ENCODE measurements at regions not wholly inside any gene's neighbourhood (a gene's known extent, or its start where the extent isn't known, plus 50 kb on each side); places are given as distances from the start of the nearest gene placed in this dataset.

GRCh38 chr9:118109542-118109941 is 405.3 kb downstream of the TLR4 start:
- Histone ChIP-seq H3K4me2 (ENCODE audit: insufficient read depth, insufficient read length, low read length) (no peak overlapping the region), H3K18ac (ENCODE audit: insufficient read length, low read depth, low read length) (no peak overlapping the region), H3K23ac (ENCODE audit: insufficient read length, low read depth, low read length) (no peak overlapping the region), H3K23me2 (ENCODE audit: insufficient read length, low read depth, low read length, poor library complexity, severe bottlenecking) (no peaks in the 10 kb centered on the region), H4K8ac (replicated peaks; ENCODE audit: insufficient read length, low read depth, low read length) (no peak overlapping the region), H3K9me3 (ENCODE audit: control insufficient read depth, low read depth, low read length) (no peaks in the 10 kb centered on the region), H3T11ph (ENCODE audit: low read length) (no peak overlapping the region), H3K27me3 (ENCODE audit: insufficient read depth, low read length) (no peaks in the 10 kb centered on the region), H4K91ac (ENCODE audit: insufficient read length, low read depth, low read length) (no peak overlapping the region), H3K4ac (ENCODE audit: low read depth, low read length) (no peak overlapping the region), H3K4me1 (ENCODE audit: insufficient read depth, low read length) (peaks cover 3% of the 10 kb centered on the region; the same call in 1 of the 2 replicates), H3K14ac (ENCODE audit: insufficient read depth, low read length) (no peak overlapping the region), H4K20me1 (ENCODE audit: control insufficient read depth, insufficient read depth, insufficient read length) (no peaks in the 10 kb centered on the region), H2AFZ (ENCODE audit: low read length) (no peak overlapping the region), H3K79me2 (ENCODE audit: insufficient read depth, low read length) (no peaks in the 10 kb centered on the region), H4K5ac (ENCODE audit: insufficient read length, low read depth, low read length) (no peak overlapping the region), H2BK20ac (ENCODE audit: low read depth, low read length, poor library complexity, severe bottlenecking) (no peak overlapping the region), H2BK120ac (ENCODE audit: low read depth, low read length, poor library complexity, severe bottlenecking) (no peak overlapping the region), H2AK5ac (ENCODE audit: insufficient read length, low read length) (no peak overlapping the region), H2BK12ac (ENCODE audit: insufficient read length, low read depth, low read length) (no peak overlapping the region), H2BK5ac (ENCODE audit: insufficient read length, low read length) (no peak overlapping the region), H3K56ac (ENCODE audit: insufficient read length, low read depth, low read length) (no peak overlapping the region), H2BK15ac (ENCODE audit: low read depth, low read length) (no peak overlapping the region), H3K9ac (ENCODE audit: extremely low read depth, insufficient read length, low read length) (no peak overlapping the region), H3K27ac (ENCODE audit: insufficient read length, low read depth, low read length) (no peak overlapping the region), H3K79me1 (ENCODE audit: insufficient read depth, low read depth, low read length, poor library complexity, severe bottlenecking) (no peaks in the 10 kb centered on the region)
- 0 out of 7 replicates have a peak overlapping the region, but pooled peaks of 1 of the 3 experiments have one; percentile 36 for H3K27ac Mint-ChIP-seq
- no peaks in the 10 kb centered on the region for H3K36me3 Mint-ChIP-seq (ENCODE audit: insufficient read depth in 1 of 3, low read depth in 3 of 3)
- no peak overlapping the region for H3K4me3 Mint-ChIP-seq
- no peak for DNase-seq
- peaks cover 19 to 27% of the 10 kb centered on the region in 2 experiments for H3K4me1 Mint-ChIP-seq
- no peaks in the 10 kb centered on the region for H3K27me3 Mint-ChIP-seq (ENCODE audit: low read depth)
- no peak for TF ChIP-seq CTCF (conservative IDR thresholded peaks at IDR 0.05)
- H3K9me3 Mint-ChIP-seq: no peaks in the 10 kb centered on the region
- WGBS (ENCODE audit: extremely low coverage, insufficient read length, low lambda C conversion rate): no CpG with 5 or more reads among the region's 3 CpGs

All from H9 (cell line).